H1 (cell line): ENCODE measurements at regions not wholly inside any gene's neighbourhood (a gene's known extent, or its start where the extent isn't known, plus 50 kb on each side); places are given as distances from the start of the nearest gene placed in this dataset.

ENCODE experiments used
- CTCF ChIA-PET: fragments of 300-600 bp; sonication (Branson Sonifier 250); formaldehyde crosslinking; loops from one replicate; lab custom pipeline; 2021; ENCODE audit not compliant: partially characterized antibody; lab: Charles Lee
- POLR2A ChIA-PET: fragments of 300-600 bp; sonication (Branson Sonifier 250); formaldehyde crosslinking; loops from one replicate; lab custom pipeline; 2021; ENCODE audit warnings: inconsistent platforms; ENCODE audit not compliant: partially characterized antibody; lab: Charles Lee
- DNase-seq, 2 experiments: peaks; one replicate each; pipeline versions ENCODE4 v3.0.0 to v3.0.0-alpha.2; 2010 to 2022; ENCODE audit warnings: low spot score in 2 of 2, low read depth in 1 of 2, mixed read lengths in 1 of 2
- FAIRE-seq: peaks from 2 replicates; lab custom pipeline; 2011; peaks lifted over from hg19 to GRCh38; lab: Jason Lieb, UNC
- H2AFZ ChIP-seq: 2 replicates; pipeline ENCODE4 v1.8.1; 2012; ENCODE audit warnings: low read length, inconsistent platforms
- H2AK5ac ChIP-seq: 2 replicates; pipeline ENCODE4 v1.6.1; 2013; ENCODE audit warnings: low read depth, low read length
- H2BK120ac ChIP-seq: replicated peaks from 2 replicates; pipeline ENCODE3; 2013; ENCODE audit warnings: low read depth, low read length, inconsistent platforms
- H2BK12ac ChIP-seq: 2 replicates; pipeline ENCODE4 v1.6.1; 2013; ENCODE audit warnings: low read depth, low read length
- H2BK15ac ChIP-seq: 2 replicates; pipeline ENCODE4 v1.6.1; 2013; ENCODE audit warnings: low read length
- H2BK20ac ChIP-seq: 2 replicates; pipeline ENCODE4 v1.6.1; 2013; ENCODE audit warnings: low read length
- H2BK5ac ChIP-seq: 2 replicates; pipeline ENCODE4 v1.6.1; 2013; ENCODE audit warnings: low read depth, low read length
- H3K14ac ChIP-seq: 2 replicates; pipeline ENCODE4 v1.6.1; 2013; ENCODE audit warnings: inconsistent platforms; ENCODE audit not compliant: insufficient read length
- H3K18ac ChIP-seq: 2 replicates; pipeline ENCODE4 v1.6.1; 2013; ENCODE audit warnings: low read length; ENCODE audit errors: extremely low read depth
- H3K23ac ChIP-seq: 2 replicates; pipeline ENCODE4 v1.6.1; 2013; ENCODE audit warnings: inconsistent platforms; ENCODE audit not compliant: insufficient read length
- H3K23me2 ChIP-seq: 2 replicates; pipeline ENCODE4 v1.6.1; 2013; ENCODE audit warnings: low read depth, low read length
- H3K27ac ChIP-seq: 2 replicates; pipeline ENCODE4 v1.6.1; 2011; ENCODE audit warnings: low read depth, low read length, inconsistent platforms
- H3K27me3 ChIP-seq, 4 experiments: replicated peaks in 1 of 4; 1 replicate in 1 of 4; 2 replicates in 3 of 4; pipeline versions ENCODE4 v1.6.1 to v1.8.1; 2011 to 2013; ENCODE audit warnings: low read length in 3 of 4, mild to moderate bottlenecking in 3 of 4, inconsistent platforms in 2 of 4, mixed read lengths in 2 of 4, moderate library complexity in 1 of 4; ENCODE audit not compliant: control insufficient read depth in 3 of 4, insufficient read depth in 3 of 4; ENCODE audit errors: extremely low read depth in 1 of 4
- H3K36me3 ChIP-seq, 4 experiments: 2 replicates each; pipeline versions ENCODE4 v1.6.1 to v1.8.1; 2011 to 2013; ENCODE audit warnings: mild to moderate bottlenecking in 4 of 4, low read length in 3 of 4, moderate library complexity in 2 of 4, control low read depth in 1 of 4, inconsistent platforms in 1 of 4; ENCODE audit not compliant: insufficient read depth in 4 of 4, control insufficient read depth in 2 of 4
- H3K4ac ChIP-seq: replicated peaks from 2 replicates; pipeline ENCODE3; 2013; ENCODE audit warnings: low read length, low read depth, mixed read lengths, inconsistent platforms; ENCODE audit not compliant: insufficient read length
- H3K4me1 ChIP-seq, 4 experiments: replicated peaks in 1 of 4; 1 replicate in 1 of 4; 2 replicates in 3 of 4; pipeline versions ENCODE4 v1.6.1 to v1.8.1; 2011 to 2013; ENCODE audit warnings: low read length in 3 of 4, inconsistent platforms in 2 of 4, mixed read lengths in 1 of 4; ENCODE audit not compliant: insufficient read depth in 4 of 4, control insufficient read depth in 3 of 4
- H3K4me2 ChIP-seq, 2 experiments: 2 replicates each; pipeline versions ENCODE4 v1.6.1 to v1.8.1; 2011 to 2013; ENCODE audit warnings: low read depth in 2 of 2, low read length in 2 of 2, control low read depth in 1 of 2, inconsistent platforms in 1 of 2, mild to moderate bottlenecking in 1 of 2; ENCODE audit not compliant: insufficient read depth in 1 of 2
- H3K4me3 ChIP-seq, 4 experiments: fragments of 200-600, 300-600 bp in 1 of 4; sonication (generic), shearing (Covaris generic), sonication (Bioruptor Twin) in 1 of 4; 2 replicates each; pipeline versions ENCODE4 v1.5.1 to v1.8.1; 2011 to 2016; ENCODE audit warnings: low read length in 4 of 4, low read depth in 3 of 4, control low read depth in 2 of 4, inconsistent platforms in 2 of 4, mild to moderate bottlenecking in 2 of 4, mixed read lengths in 1 of 4, moderate library complexity in 1 of 4; ENCODE audit not compliant: insufficient read depth in 2 of 4; ENCODE audit errors: extremely low read depth in 1 of 4
- H3K56ac ChIP-seq: replicated peaks from 2 replicates; pipeline ENCODE3; 2013; ENCODE audit warnings: low read depth, mild to moderate bottlenecking, mixed read lengths, low read length, inconsistent platforms; ENCODE audit not compliant: insufficient read length
- H3K79me1 ChIP-seq: 2 replicates; pipeline ENCODE4 v1.6.1; 2013; ENCODE audit warnings: low read depth, low read length, control low read depth
- H3K79me2 ChIP-seq, 2 experiments: 2 replicates each; pipeline versions ENCODE4 v1.6.1 to v1.8.1; 2012 to 2013; ENCODE audit warnings: low read length in 2 of 2, mild to moderate bottlenecking in 2 of 2, inconsistent platforms in 1 of 2; ENCODE audit not compliant: insufficient read depth in 2 of 2, control insufficient read depth in 1 of 2
- H3K9ac ChIP-seq, 4 experiments: replicated peaks in 1 of 4; 1 replicate in 1 of 4; 2 replicates in 3 of 4; pipeline versions ENCODE4 v1.6.1 to v1.8.1; 2011 to 2013; ENCODE audit warnings: low read depth in 3 of 4, low read length in 3 of 4, control low read depth in 2 of 4, mild to moderate bottlenecking in 2 of 4, moderate library complexity in 2 of 4, inconsistent platforms in 1 of 4; ENCODE audit errors: extremely low read depth in 1 of 4
- H3K9me3 ChIP-seq, 2 experiments: 2 replicates each; pipeline versions ENCODE4 v1.6.1 to v1.8.1; 2012 to 2013; ENCODE audit warnings: mild to moderate bottlenecking in 2 of 2, moderate library complexity in 2 of 2, control low read depth in 1 of 2, inconsistent platforms in 1 of 2, low read depth in 1 of 2, low read length in 1 of 2, mixed read lengths in 1 of 2; ENCODE audit not compliant: insufficient read depth in 2 of 2
- H4K20me1 ChIP-seq, 2 experiments: replicated peaks in 1 of 2; 2 replicates each; pipeline versions ENCODE3 to v1.8.1; 2011 to 2013; ENCODE audit warnings: inconsistent platforms in 2 of 2, low read length in 2 of 2, mild to moderate bottlenecking in 1 of 2; ENCODE audit not compliant: insufficient read depth in 2 of 2, control insufficient read depth in 1 of 2
- H4K5ac ChIP-seq: 2 replicates; pipeline ENCODE4 v1.6.1; 2013; ENCODE audit warnings: low read length, low read depth, mixed read lengths, inconsistent platforms; ENCODE audit not compliant: insufficient read length
- H4K8ac ChIP-seq: 2 replicates; pipeline ENCODE4 v1.8.0; 2013; ENCODE audit warnings: mild to moderate bottlenecking, moderate library complexity, low read length, inconsistent platforms; ENCODE audit not compliant: insufficient read depth; ENCODE audit errors: extremely low read depth
- H4K91ac ChIP-seq: replicated peaks from 2 replicates; pipeline ENCODE3; 2013; ENCODE audit warnings: low read length, mixed read lengths, inconsistent platforms; ENCODE audit not compliant: insufficient read length
- BCL11A ChIP-seq, 2 experiments: IDR thresholded peaks; one replicate each; pipeline ENCODE4 v1.6.1; 2011; ENCODE audit warnings: low read depth in 2 of 2, low read length in 2 of 2, mild to moderate bottlenecking in 2 of 2
- CTCF ChIP-seq, 3 experiments: IDR thresholded peaks; 1 replicate in 2 of 3; 2 replicates in 1 of 3; pipeline versions ENCODE4 v1.5.1 to v1.6.1; 2011; ENCODE audit warnings: low read length in 3 of 3, mild to moderate bottlenecking in 3 of 3, inconsistent platforms in 2 of 3, low read depth in 1 of 3, moderate library complexity in 1 of 3; ENCODE audit not compliant: insufficient read depth in 1 of 3; ENCODE audit errors: control extremely low read depth in 1 of 3
- E2F6 ChIP-seq: IDR thresholded peaks from 2 replicates; pipeline ENCODE4 v1.6.1; 2012; ENCODE audit warnings: inconsistent platforms
- EP300 ChIP-seq, 2 experiments: IDR thresholded peaks; 1 replicate in 1 of 2; 2 replicates in 1 of 2; pipeline ENCODE4 v1.6.1; 2011 to 2012; ENCODE audit warnings: low read depth in 2 of 2, low read length in 2 of 2, mild to moderate bottlenecking in 2 of 2, borderline replicate concordance in 1 of 2, inconsistent platforms in 1 of 2, moderate library complexity in 1 of 2
- GABPA ChIP-seq: IDR thresholded peaks from 2 replicates; pipeline ENCODE4 v1.6.1; 2011; ENCODE audit warnings: mild to moderate bottlenecking, low read length, moderate library complexity, borderline replicate concordance; ENCODE audit not compliant: insufficient read depth
- POLR2A ChIP-seq, 2 experiments: IDR thresholded peaks; 1 replicate in 1 of 2; 2 replicates in 1 of 2; pipeline ENCODE4 v1.6.1; 2011; ENCODE audit warnings: low read depth in 2 of 2, low read length in 2 of 2, mild to moderate bottlenecking in 2 of 2; ENCODE audit errors: control extremely low read depth in 1 of 2
- SIX5 ChIP-seq: IDR thresholded peaks from 2 replicates; pipeline ENCODE4 v1.6.1; 2011; ENCODE audit warnings: mild to moderate bottlenecking, low read depth, low read length
- WGBS, 2 experiments: shearing (Covaris generic) in 1 of 2; methylation state at CpG; one replicate each; pipeline versions ENCODE4 v1.1.6 to v1.1.7; 2013 to 2015; ENCODE audit warnings: low lambda C conversion rate in 2 of 2, mixed read lengths in 2 of 2, inconsistent platforms in 1 of 2, low coverage in 1 of 2, missing lambda C conversion rate in 1 of 2; ENCODE audit not compliant: insufficient replicate concordance in 2 of 2, insufficient coverage in 1 of 2, insufficient read length in 1 of 2; ENCODE audit errors: extremely low coverage in 1 of 2, missing lambda C conversion rate in 1 of 2; 5-methylcytosine and 5-hydroxymethylcytosine counted together

- H3K9ac ChIP-seq, result no peak overlapping the region
- H3K9me3 ChIP-seq, result no peaks in the 10 kb centered on the region
- H2BK15ac ChIP-seq, result no peak overlapping the region
- H4K5ac ChIP-seq, result no peak overlapping the region
- no peak overlapping the region for H4K91ac ChIP-seq
- H3K4me2 ChIP-seq, result no peak overlapping the region
- CTCF ChIA-PET, result interaction anchor here (1.0 kb wide), 1 partner anchor 190 kb away, joined by 3 read pairs; no protein-coding TSS in a partner anchor
- no peaks in the 10 kb centered on the region for H4K20me1 ChIP-seq
- no peak overlapping the region for H2BK20ac ChIP-seq
- no peak overlapping the region for H3K18ac ChIP-seq
- no peak overlapping the region for H2BK5ac ChIP-seq
- FAIRE-seq (no peak), DNase-seq (no peak)
- H3K79me2 ChIP-seq, result no peaks in the 10 kb centered on the region
- no peak overlapping the region for H3K4ac ChIP-seq
- no peaks in the 10 kb centered on the region for H3K36me3 ChIP-seq
- no peak overlapping the region for H4K8ac ChIP-seq
- no peak overlapping the region for H3K56ac ChIP-seq
- H3K4me1 ChIP-seq, result peaks cover 0 to 3% (median 1%) of the 10 kb centered on the region in 4 experiments; a peak in 2 of 7 replicates
- no peak overlapping the region for H2BK120ac ChIP-seq
- no peak overlapping the region for H2AFZ ChIP-seq
- no peaks in the 10 kb centered on the region for H3K23me2 ChIP-seq
- H3K27ac ChIP-seq, result no peak overlapping the region
- no peak overlapping the region for H3K23ac ChIP-seq
- no peaks in the 10 kb centered on the region for H3K79me1 ChIP-seq
- no peak overlapping the region for H3K14ac ChIP-seq
- no peak overlapping the region for H2BK12ac ChIP-seq
- WGBS, 2 experiments, result 60% methylated on average over 3 of the region's 3 CpGs; no CpG with 5 or more reads in 1 of the 2 experiments
- H3K4me3 ChIP-seq, result no peak overlapping the region
- POLR2A ChIA-PET, result no interaction called here
- H2AK5ac ChIP-seq, result no peak overlapping the region
- H3K27me3 ChIP-seq, result no peaks in the 10 kb centered on the region
- TF ChIP-seq EP300 (IDR thresholded peaks at IDR 0.05; ENCODE audit: borderline replicate concordance in 1 of 2, low read depth in 2 of 2, low read length in 2 of 2) (no peak), CTCF (IDR thresholded peaks at IDR 0.05; ENCODE audit: control extremely low read depth in 1 of 3, insufficient read depth in 1 of 3, low read depth in 1 of 3, low read length in 3 of 3) (no peak), POLR2A (IDR thresholded peaks at IDR 0.05; ENCODE audit: control extremely low read depth in 1 of 2, low read depth in 2 of 2, low read length in 2 of 2) (no peak), GABPA (no peak), SIX5 (no peak), E2F6 (no peak), BCL11A (IDR thresholded peaks at IDR 0.05; ENCODE audit: low read depth in 2 of 2, low read length in 2 of 2) (no peak)
Observed at GRCh38 chr3:74059923-74060600, 435.3 kb upstream of the PDZRN3 start.
